Lower leg skin (tissue), 4 donors: ENCODE measurements at regions not wholly inside any gene's neighbourhood (a gene's known extent, or its start where the extent isn't known, plus 50 kb on each side); places are given as distances from the start of the nearest gene placed in this dataset.

Experiments
- DNase-seq, 2 donors: peaks; one replicate each; pipeline ENCODE4 v3.0.0-alpha.2; 2019; ENCODE audit warnings: low spot score in 2 of 2
- H3K4me3 ChIP-seq: fragments of 200-600 bp; sonication (generic); 2 replicates; pipeline ENCODE4 v1.5.1; 2017; ENCODE audit warnings: mild to moderate bottlenecking, low read depth; ENCODE audit not compliant: poor library complexity, severe bottlenecking
- POLR2A ChIP-seq, 2 donors: fragments of 450-650 bp; IDR thresholded peaks; one replicate each; pipeline ENCODE4 v1.6.1; 2016 to 2017; ENCODE audit warnings: antibody characterized with exemption in 2 of 2, mild to moderate bottlenecking in 1 of 2, moderate library complexity in 1 of 2
- WGBS, 2 donors: methylation state at CpG; one replicate each; pipeline ENCODE4 v1.1.5; 2018; 5-methylcytosine and 5-hydroxymethylcytosine counted together
- intact Hi-C: fragments of 100-400 bp; cut with DNase I; formaldehyde crosslinking; loops from one replicate; pipeline ENCODE4 v1.15.0; 2023; ENCODE audit warnings: low total_unique reads
- TF ChIP-seq, protein P1 (sequence below), 3 donors: fragments of 450-650 bp; IDR thresholded peaks; one replicate each; pipeline ENCODE4 v1.5.1; 2016; ENCODE audit warnings: antibody characterized with exemption in 3 of 3, mild to moderate bottlenecking in 3 of 3, moderate library complexity in 2 of 3

GRCh38 chr18:51980101-51980500 lies 359.9 kb upstream of the DCC start:
- WGBS, 2 donors: 67 to 77% methylated on average over 3 of the region's 3 CpGs
- intact Hi-C loops: no loop called here
- TF ChIP-seq, protein P1, sequence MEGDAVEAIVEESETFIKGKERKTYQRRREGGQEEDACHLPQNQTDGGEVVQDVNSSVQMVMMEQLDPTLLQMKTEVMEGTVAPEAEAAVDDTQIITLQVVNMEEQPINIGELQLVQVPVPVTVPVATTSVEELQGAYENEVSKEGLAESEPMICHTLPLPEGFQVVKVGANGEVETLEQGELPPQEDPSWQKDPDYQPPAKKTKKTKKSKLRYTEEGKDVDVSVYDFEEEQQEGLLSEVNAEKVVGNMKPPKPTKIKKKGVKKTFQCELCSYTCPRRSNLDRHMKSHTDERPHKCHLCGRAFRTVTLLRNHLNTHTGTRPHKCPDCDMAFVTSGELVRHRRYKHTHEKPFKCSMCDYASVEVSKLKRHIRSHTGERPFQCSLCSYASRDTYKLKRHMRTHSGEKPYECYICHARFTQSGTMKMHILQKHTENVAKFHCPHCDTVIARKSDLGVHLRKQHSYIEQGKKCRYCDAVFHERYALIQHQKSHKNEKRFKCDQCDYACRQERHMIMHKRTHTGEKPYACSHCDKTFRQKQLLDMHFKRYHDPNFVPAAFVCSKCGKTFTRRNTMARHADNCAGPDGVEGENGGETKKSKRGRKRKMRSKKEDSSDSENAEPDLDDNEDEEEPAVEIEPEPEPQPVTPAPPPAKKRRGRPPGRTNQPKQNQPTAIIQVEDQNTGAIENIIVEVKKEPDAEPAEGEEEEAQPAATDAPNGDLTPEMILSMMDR (IDR thresholded peaks at IDR 0.05): no peak
- TF ChIP-seq POLR2A (IDR thresholded peaks at IDR 0.05): no peak
- no peak overlapping the region for H3K4me3 ChIP-seq
- no peak for DNase-seq

GRCh38 chr18:51988277-51988676 lies 351.7 kb upstream of the DCC start:
- intact Hi-C loops: loop anchor here (5.0 kb wide), 1 partner anchor 1734 kb away; no protein-coding TSS in a partner anchor
- no peak for TF ChIP-seq POLR2A (IDR thresholded peaks at IDR 0.05)
- TF ChIP-seq, protein P1 (IDR thresholded peaks at IDR 0.05): no peak
- WGBS, 2 donors: 12 to 24% methylated on average over 2 of the region's 2 CpGs
- DNase-seq: no peak
- H3K4me3 ChIP-seq: no peak overlapping the region

- DNase-seq: no peak
Measured at GRCh38 chr18:51997129-51997528, 342.9 kb upstream of the DCC start.

GRCh38 chr18:51998066-51998465 lies 341.9 kb upstream of the DCC start:
- TF ChIP-seq, protein P1 (IDR thresholded peaks at IDR 0.05): no peak
- TF ChIP-seq POLR2A (IDR thresholded peaks at IDR 0.05): no peak
- intact Hi-C loops: no loop called here
- WGBS, 2 donors: 72 to 82% methylated on average over 3 of the region's 3 CpGs
- no peak for DNase-seq
- H3K4me3 ChIP-seq: no peak overlapping the region

More at GRCh38 chr18:51997129-51997528, 342.9 kb upstream of the DCC start:
- WGBS, 2 donors: 92 to 97% methylated on average over 2 of the region's 2 CpGs
- no peak for TF ChIP-seq POLR2A (IDR thresholded peaks at IDR 0.05)
- TF ChIP-seq, protein P1 (IDR thresholded peaks at IDR 0.05): no peak
- intact Hi-C loops: no loop called here
- H3K4me3 ChIP-seq: no peak overlapping the region

GRCh38 chr18:51998711-51999110 lies 341.3 kb upstream of the DCC start:
- no peak for TF ChIP-seq POLR2A (IDR thresholded peaks at IDR 0.05)
- TF ChIP-seq, protein P1 (IDR thresholded peaks at IDR 0.05): no peak
- intact Hi-C loops: no loop called here
- WGBS, 2 donors: 86 to 90% methylated on average over 3 of the region's 3 CpGs
- no peak for DNase-seq
- no peak overlapping the region for H3K4me3 ChIP-seq

DNA sequence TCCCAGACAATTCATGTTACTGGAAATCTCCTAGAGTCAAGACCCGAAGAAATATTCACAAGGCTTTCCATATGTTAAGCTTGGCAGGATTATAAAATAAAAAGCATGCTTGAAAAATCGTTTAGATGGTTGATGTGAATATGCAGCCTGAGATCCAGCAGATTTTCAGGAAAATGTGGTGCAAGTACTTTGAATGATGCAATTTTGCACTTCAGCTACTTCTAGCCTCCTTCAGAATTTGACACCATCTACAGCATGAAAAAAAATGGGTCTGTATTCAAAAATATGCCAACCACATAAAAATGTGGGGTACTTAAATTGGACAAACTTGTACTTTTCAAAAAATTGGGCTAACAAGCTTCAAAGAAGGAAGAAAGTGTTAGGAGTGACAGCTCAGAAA lies 340.6 kb upstream of the DCC start:
- WGBS, 2 donors: 54 to 57% methylated on average over 2 of the region's 2 CpGs
- intact Hi-C loops: no loop called here
- no peak for DNase-seq
- H3K4me3 ChIP-seq: no peak overlapping the region
- TF ChIP-seq, protein P1 (IDR thresholded peaks at IDR 0.05): no peak
- no peak for TF ChIP-seq POLR2A (IDR thresholded peaks at IDR 0.05)
